Central memory CD4-positive, alpha-beta T cell (primary cell): ENCODE measurements at regions not wholly inside any gene's neighbourhood (a gene's known extent, or its start where the extent isn't known, plus 50 kb on each side); places are given as distances from the start of the nearest gene placed in this dataset.
"Not testable (repeated sequence)": the region's sequence is repeated elsewhere in the genome, so short reads cannot be mapped to it uniquely, and the experiment has no call there.

Experiments used
- DNase-seq: peaks from one replicate; pipeline ENCODE4 v3.0.0; 2022

- DNase-seq, result no peak
Measured at GRCh38 chr22:26811647-26811992, 154.2 kb downstream of the MIAT start.

- no peak for DNase-seq
Measured at GRCh38 chr22:26812731-26813130, 155.3 kb downstream of the MIAT start.

GRCh38 chr22:26816726-26817125 is 159.3 kb downstream of the MIAT start:
- DNase-seq, result no peak

- no peak for DNase-seq
Measured at GRCh38 chr22:26817926-26818325, 160.5 kb downstream of the MIAT start.

- DNase-seq, result no peak
Measured at GRCh38 chr22:26821854-26822253, 164.5 kb downstream of the MIAT start.

GRCh38 chr22:26822313-26822712 is 164.9 kb downstream of the MIAT start:
- no peak for DNase-seq

- DNase-seq, result no peak
Measured at GRCh38 chr22:26823966-26824365, 166.6 kb downstream of the MIAT start.

GRCh38 chr22:26825960-26826935 is 168.9 kb downstream of the MIAT start:
- no peak for DNase-seq

- no peak for DNase-seq
Measured at GRCh38 chr22:26827611-26828010, 170.2 kb downstream of the MIAT start.

GRCh38 chr22:26828311-26828710 is 170.9 kb downstream of the MIAT start:
- no peak for DNase-seq

GRCh38 chr22:26830837-26831236 is 173.4 kb downstream of the MIAT start:
- no peak for DNase-seq

GRCh38 chr22:26835023-26835422 is 177.6 kb downstream of the MIAT start:
- DNase-seq, result no peak

- DNase-seq, result peak; percentile 8
Measured at GRCh38 chr22:26835929-26836528, 178.6 kb downstream of the MIAT start.

- no peak for DNase-seq
Measured at GRCh38 chr22:26837784-26838470, 180.5 kb downstream of the MIAT start.

- no peak for DNase-seq
Measured at GRCh38 chr22:26838471-26838825, 181.1 kb downstream of the MIAT start.

- DNase-seq, result no peak
Measured at GRCh38 chr22:26839216-26839615, 181.8 kb downstream of the MIAT start.

- not testable (repeated sequence) for DNase-seq
Measured at GRCh38 chr22:26840770-26841169, 183.4 kb downstream of the MIAT start.

- DNase-seq, result no peak
Measured at GRCh38 chr22:26842103-26842502, 184.7 kb downstream of the MIAT start.

- no peak for DNase-seq
Measured at GRCh38 chr22:26845021-26845743, 187.8 kb downstream of the MIAT start.

GRCh38 chr22:26846076-26846475 is 188.7 kb downstream of the MIAT start:
- DNase-seq, result no peak

GRCh38 chr22:26846645-26847044 is 189.3 kb downstream of the MIAT start:
- no peak for DNase-seq

- DNase-seq, result no peak
Measured at GRCh38 chr22:26847046-26847445, 189.7 kb downstream of the MIAT start.

- DNase-seq, result no peak
Measured at GRCh38 chr22:26847816-26848215, 190.4 kb downstream of the MIAT start.
